K562 (cell line): ENCODE measurements at regions not wholly inside any gene's neighbourhood (a gene's known extent, or its start where the extent isn't known, plus 50 kb on each side); places are given as distances from the start of the nearest gene placed in this dataset.

Source experiments
- ATAC-seq: fragments of 200-7000 bp; cut with Tn5 transposase; 3 replicates; pipeline ENCODE4 v1.9.1; 2020; ENCODE audit warnings: moderate library complexity
- BruUV-seq: library from RNA; stranded (reverse); fragments of 400-500 nt; replicated peaks from 2 replicates; lab custom pipeline; 2021; lab: Mats Ljungman, UMichigan
- CTCF ChIA-PET: fragments of 300-600 bp; formaldehyde crosslinking; extraction: SDS; loops from one replicate; lab custom pipeline; 2021; ENCODE audit warnings: low intra/inter-chr PET ratio; lab: Yijun Ruan, JAX
- POLR2A ChIA-PET: fragments of 300-600, 350-650 bp; sonication (Branson Sonifier 250); formaldehyde crosslinking; extraction: SDS; loops from one replicate; lab custom pipeline; 2021; ENCODE audit warnings: antibody characterized with exemption, inconsistent platforms; lab: Yijun Ruan, JAX
- DNase-seq, 4 experiments: peaks; one replicate each; pipeline versions ENCODE4 v3.0.0 to v3.0.0-alpha.2; 2011 to 2018; ENCODE audit warnings: low spot score in 3 of 4, mixed read lengths in 3 of 4; ENCODE audit errors: extremely low read depth in 1 of 4
- FAIRE-seq: peaks from 2 replicates; lab custom pipeline; 2011; peaks lifted over from hg19 to GRCh38; lab: Jason Lieb, UNC
- H2AFZ ChIP-seq: 2 replicates; pipeline ENCODE4 v1.6.0; 2011; ENCODE audit warnings: low read depth, low read length, control low read depth, inconsistent platforms
- H3K27ac ChIP-seq: fragments of 200-600 bp; 3 replicates; pipeline ENCODE4 v1.8.0; 2011; ENCODE audit warnings: low read depth, mild to moderate bottlenecking, control low read depth, inconsistent platforms, low read length, moderate library complexity, mixed read lengths; ENCODE audit errors: extremely low read depth
- H3K27me3 ChIP-seq, 2 experiments: fragments of 300-600 bp in 1 of 2; 2 replicates in 1 of 2; 3 replicates in 1 of 2; pipeline versions ENCODE4 v1.6.0 to v1.8.0; 2011; ENCODE audit warnings: inconsistent platforms in 2 of 2, low read length in 2 of 2, mild to moderate bottlenecking in 1 of 2, mixed read lengths in 1 of 2, moderate library complexity in 1 of 2; ENCODE audit not compliant: control insufficient read depth in 2 of 2, insufficient read depth in 2 of 2
- H3K36me3 ChIP-seq: fragments of 300-600 bp; 3 replicates; pipeline ENCODE4 v1.8.0; 2011; ENCODE audit warnings: mild to moderate bottlenecking, low read length, inconsistent platforms; ENCODE audit not compliant: control insufficient read depth, insufficient read depth
- H3K4me1 ChIP-seq, 2 experiments: fragments of 200-600 bp in 1 of 2; replicated peaks in 1 of 2; 2 replicates in 1 of 2; 3 replicates in 1 of 2; pipeline versions ENCODE4 v1.5.1 to v1.8.0; 2011; ENCODE audit warnings: inconsistent platforms in 2 of 2, low read length in 2 of 2, mild to moderate bottlenecking in 1 of 2, mixed read lengths in 1 of 2, moderate library complexity in 1 of 2; ENCODE audit not compliant: control insufficient read depth in 2 of 2, insufficient read depth in 2 of 2
- H3K4me2 ChIP-seq: 2 replicates; pipeline ENCODE4 v1.6.1; 2011; ENCODE audit warnings: low read length, control low read depth, inconsistent platforms, mixed read lengths; ENCODE audit not compliant: insufficient read depth
- H3K4me3 ChIP-seq: fragments of 200-600 bp; sonication (generic), shearing (Covaris generic); 2 replicates; pipeline ENCODE4 v1.5.1; 2016; ENCODE audit warnings: control low read depth, inconsistent platforms
- H3K79me2 ChIP-seq: fragments of 200-600 bp; 3 replicates; pipeline ENCODE4 v1.8.0; 2011; ENCODE audit warnings: low read length, inconsistent platforms; ENCODE audit not compliant: control insufficient read depth, insufficient read depth
- H3K9ac ChIP-seq, 2 experiments: 2 replicates each; pipeline versions ENCODE4 v1.6.0 to v1.6.1; 2011; ENCODE audit warnings: low read depth in 2 of 2, low read length in 2 of 2, control low read depth in 1 of 2, inconsistent platforms in 1 of 2, mild to moderate bottlenecking in 1 of 2, mixed read lengths in 1 of 2; ENCODE audit not compliant: insufficient read depth in 1 of 2
- H3K9me1 ChIP-seq: one replicate; pipeline ENCODE4 v1.6.0; 2011; ENCODE audit warnings: inconsistent platforms, mild to moderate bottlenecking, low read length, moderate library complexity; ENCODE audit not compliant: control insufficient read depth, insufficient read depth
- H3K9me3 ChIP-seq: replicated peaks from 2 replicates; pipeline ENCODE4 v1.5.1; 2011; ENCODE audit warnings: low read depth, low read length, inconsistent platforms; ENCODE audit not compliant: control insufficient read depth, insufficient read depth
- H4K20me1 ChIP-seq: replicated peaks from 2 replicates; pipeline ENCODE4 v1.6.1; 2011; ENCODE audit warnings: low read length, inconsistent platforms, mixed read lengths; ENCODE audit not compliant: control insufficient read depth, insufficient read depth
- NELFE ChIP-seq: IDR thresholded peaks from 2 replicates; pipeline ENCODE4 v1.6.1; 2011; ENCODE audit warnings: mild to moderate bottlenecking; ENCODE audit not compliant: insufficient read depth, insufficient read length
- NFE2 ChIP-seq: IDR thresholded peaks from 2 replicates; pipeline ENCODE4 v1.6.1; 2014; ENCODE audit warnings: antibody characterized with exemption, low read depth
- PHF21A ChIP-seq: fragments of 450-650 bp; IDR thresholded peaks from 2 replicates; pipeline ENCODE4 v1.6.1; 2017; ENCODE audit warnings: low read depth, borderline replicate concordance
- STAT5B ChIP-seq: fragments of 250-450 bp; sonication (Bioruptor Pico); IDR thresholded peaks from 2 replicates; pipeline ENCODE4 v1.8.0; 2021; ENCODE audit warnings: mild to moderate bottlenecking, inconsistent platforms
- TEAD4 ChIP-seq, 2 experiments: sonication (generic) in 1 of 2; formaldehyde crosslinking in 1 of 2; IDR thresholded peaks; 2 replicates each; pipeline versions ENCODE4 v1.6.1 to v1.8.0; 2012 to 2022; ENCODE audit warnings: borderline replicate concordance in 1 of 2, inconsistent platforms in 1 of 2, low read length in 1 of 2, mild to moderate bottlenecking in 1 of 2, missing genetic modification reagents in 1 of 2
- ZFX ChIP-seq: sonication (generic); formaldehyde crosslinking; IDR thresholded peaks from 2 replicates; pipeline ENCODE4 v1.8.0; 2022; ENCODE audit warnings: mild to moderate bottlenecking, missing genetic modification reagents, moderate library complexity
- ZNF384 ChIP-seq: IDR thresholded peaks from 2 replicates; pipeline ENCODE4 v1.6.1; 2012; ENCODE audit warnings: low read depth, low read length, improper control_type of control experiment
- WGBS: fragments of 100-300 bp; shearing (Covaris generic); methylation state at CpG from one replicate; pipeline ENCODE4 v1.1.6; 2016; ENCODE audit warnings: low coverage, mixed read lengths; ENCODE audit not compliant: insufficient coverage; ENCODE audit errors: missing lambda C conversion rate; 5-methylcytosine and 5-hydroxymethylcytosine counted together
- in situ Hi-C: fragments of 300-500 bp; cut with MboI; formaldehyde crosslinking; loops from 4 replicates; pipeline ENCODE4 v1.15.0; 2018; ENCODE audit warnings: inconsistent platforms, mixed read lengths
- intact Hi-C: fragments of 100-400 bp; cut with micrococcal nuclease; formaldehyde crosslinking; loops from 2 replicates; pipeline ENCODE4 v1.14.2; 2022
- TF ChIP-seq, protein P1 (sequence below): sonication (generic); formaldehyde crosslinking; IDR thresholded peaks from 2 replicates; pipeline ENCODE4 v1.8.0; 2023; ENCODE audit warnings: missing genetic modification reagents, mild to moderate bottlenecking, borderline replicate concordance
- TF ChIP-seq, protein P2 (sequence below): fragments of 250-450 bp; sonication (Bioruptor Pico); IDR thresholded peaks from 2 replicates; pipeline ENCODE4 v1.4.0; 2020; ENCODE audit warnings: mild to moderate bottlenecking, moderate library complexity

DNA sequence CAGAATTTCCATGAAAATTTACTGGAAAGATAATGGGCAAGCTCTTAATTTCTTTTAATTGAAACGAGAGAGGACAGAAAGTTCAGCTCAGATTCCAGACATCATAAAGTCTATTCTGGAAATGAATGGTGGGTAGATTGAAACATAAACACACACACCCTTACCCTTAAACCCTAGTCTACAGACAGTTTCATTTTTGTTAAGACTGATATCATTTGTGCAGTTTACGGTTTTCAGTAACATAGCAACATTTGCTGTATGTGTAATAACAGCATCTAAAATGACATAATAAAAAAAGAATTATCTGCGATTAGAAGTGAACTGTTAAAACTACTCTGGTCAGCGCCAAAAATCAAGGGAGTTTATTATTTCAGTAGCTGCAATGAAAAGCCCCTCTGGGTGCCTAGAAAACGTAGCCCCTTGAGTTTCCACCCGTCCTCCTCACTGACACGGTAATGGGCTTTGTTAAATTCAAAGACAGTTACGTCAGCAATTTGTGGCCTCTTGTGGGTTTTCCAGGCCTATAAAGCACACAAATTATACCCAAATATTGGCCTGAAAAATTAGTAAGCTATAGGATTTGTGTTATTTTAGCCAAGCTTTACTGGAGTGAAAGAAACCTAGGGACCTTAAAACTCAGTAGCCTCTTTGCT is 520.6 kb upstream of the SOX9 start (continued):
- TF ChIP-seq, protein P1, sequence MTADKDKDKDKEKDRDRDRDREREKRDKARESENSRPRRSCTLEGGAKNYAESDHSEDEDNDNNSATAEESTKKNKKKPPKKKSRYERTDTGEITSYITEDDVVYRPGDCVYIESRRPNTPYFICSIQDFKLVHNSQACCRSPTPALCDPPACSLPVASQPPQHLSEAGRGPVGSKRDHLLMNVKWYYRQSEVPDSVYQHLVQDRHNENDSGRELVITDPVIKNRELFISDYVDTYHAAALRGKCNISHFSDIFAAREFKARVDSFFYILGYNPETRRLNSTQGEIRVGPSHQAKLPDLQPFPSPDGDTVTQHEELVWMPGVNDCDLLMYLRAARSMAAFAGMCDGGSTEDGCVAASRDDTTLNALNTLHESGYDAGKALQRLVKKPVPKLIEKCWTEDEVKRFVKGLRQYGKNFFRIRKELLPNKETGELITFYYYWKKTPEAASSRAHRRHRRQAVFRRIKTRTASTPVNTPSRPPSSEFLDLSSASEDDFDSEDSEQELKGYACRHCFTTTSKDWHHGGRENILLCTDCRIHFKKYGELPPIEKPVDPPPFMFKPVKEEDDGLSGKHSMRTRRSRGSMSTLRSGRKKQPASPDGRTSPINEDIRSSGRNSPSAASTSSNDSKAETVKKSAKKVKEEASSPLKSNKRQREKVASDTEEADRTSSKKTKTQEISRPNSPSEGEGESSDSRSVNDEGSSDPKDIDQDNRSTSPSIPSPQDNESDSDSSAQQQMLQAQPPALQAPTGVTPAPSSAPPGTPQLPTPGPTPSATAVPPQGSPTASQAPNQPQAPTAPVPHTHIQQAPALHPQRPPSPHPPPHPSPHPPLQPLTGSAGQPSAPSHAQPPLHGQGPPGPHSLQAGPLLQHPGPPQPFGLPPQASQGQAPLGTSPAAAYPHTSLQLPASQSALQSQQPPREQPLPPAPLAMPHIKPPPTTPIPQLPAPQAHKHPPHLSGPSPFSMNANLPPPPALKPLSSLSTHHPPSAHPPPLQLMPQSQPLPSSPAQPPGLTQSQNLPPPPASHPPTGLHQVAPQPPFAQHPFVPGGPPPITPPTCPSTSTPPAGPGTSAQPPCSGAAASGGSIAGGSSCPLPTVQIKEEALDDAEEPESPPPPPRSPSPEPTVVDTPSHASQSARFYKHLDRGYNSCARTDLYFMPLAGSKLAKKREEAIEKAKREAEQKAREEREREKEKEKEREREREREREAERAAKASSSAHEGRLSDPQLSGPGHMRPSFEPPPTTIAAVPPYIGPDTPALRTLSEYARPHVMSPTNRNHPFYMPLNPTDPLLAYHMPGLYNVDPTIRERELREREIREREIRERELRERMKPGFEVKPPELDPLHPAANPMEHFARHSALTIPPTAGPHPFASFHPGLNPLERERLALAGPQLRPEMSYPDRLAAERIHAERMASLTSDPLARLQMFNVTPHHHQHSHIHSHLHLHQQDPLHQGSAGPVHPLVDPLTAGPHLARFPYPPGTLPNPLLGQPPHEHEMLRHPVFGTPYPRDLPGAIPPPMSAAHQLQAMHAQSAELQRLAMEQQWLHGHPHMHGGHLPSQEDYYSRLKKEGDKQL (CRISPR knock-in tag): no peak
- no peak for TF ChIP-seq NELFE
- TF ChIP-seq PHF21A: no peak

DNA sequence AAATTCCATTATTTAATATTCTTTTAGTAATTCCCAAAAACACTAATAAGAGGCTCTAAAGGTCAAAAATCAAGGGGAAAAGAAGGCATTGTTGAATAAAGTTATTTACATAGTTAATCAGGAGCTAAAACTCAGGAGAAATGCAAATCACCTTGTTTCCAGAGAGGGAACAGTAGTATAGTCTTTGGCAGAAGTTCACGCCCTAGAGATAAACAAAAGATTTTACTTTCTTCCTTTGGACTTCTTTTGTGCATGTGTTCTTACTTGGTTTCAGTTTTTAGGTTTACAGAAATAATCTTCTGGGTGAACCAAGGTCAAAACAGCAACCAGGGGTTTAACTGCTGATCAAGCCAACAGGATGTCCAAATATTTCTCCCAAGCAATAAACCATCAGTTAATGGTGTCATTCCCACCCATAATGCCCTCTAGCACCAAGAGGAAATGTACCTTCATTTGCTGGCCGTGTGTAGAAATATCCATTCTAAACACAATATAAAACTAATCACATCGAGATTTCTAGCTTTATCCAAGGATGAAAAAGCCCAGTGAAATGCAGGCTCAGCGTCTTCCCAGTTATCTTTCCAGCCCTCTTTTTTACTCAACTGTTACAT is 518.8 kb upstream of the SOX9 start:
- no TSS peak for BruUV-seq
- 0% methylated on average over 4 of the region's 4 CpGs for WGBS
- no peaks in the 10 kb centered on the region for H3K79me2 ChIP-seq
- intact Hi-C loops: no loop called here
- no peaks in the 10 kb centered on the region for H3K9me1 ChIP-seq
- ChIA-PET POLR2A (no interaction called here), CTCF (no interaction called here)
- peaks cover 2% of the 10 kb centered on the region for H3K9me3 ChIP-seq
- in situ Hi-C loops: no loop called here
- H3K36me3 ChIP-seq: no peaks in the 10 kb centered on the region
- ATAC-seq (no peak), FAIRE-seq (no peak), DNase-seq (no peak)
- no peak overlapping the region for H3K9ac ChIP-seq
- no peak overlapping the region for H3K4me3 ChIP-seq
- H3K4me1 ChIP-seq: no peaks in the 10 kb centered on the region
- no peaks in the 10 kb centered on the region for H3K27me3 ChIP-seq
- no peak overlapping the region for H3K4me2 ChIP-seq
- no peaks in the 10 kb centered on the region for H4K20me1 ChIP-seq
- H3K27ac ChIP-seq: no peak overlapping the region
- H2AFZ ChIP-seq: no peak overlapping the region
- no peak for TF ChIP-seq TEAD4 (IDR thresholded peaks at IDR 0.05; ENCODE audit: low read length)
- TF ChIP-seq TEAD4 (CRISPR knock-in tag; IDR thresholded peaks at IDR 0.05; ENCODE audit: borderline replicate concordance): no peak
- TF ChIP-seq NFE2: no peak
- TF ChIP-seq STAT5B (CRISPR knock-in tag): no peak
- TF ChIP-seq ZFX (CRISPR knock-in tag): no peak
- TF ChIP-seq, protein P2, sequence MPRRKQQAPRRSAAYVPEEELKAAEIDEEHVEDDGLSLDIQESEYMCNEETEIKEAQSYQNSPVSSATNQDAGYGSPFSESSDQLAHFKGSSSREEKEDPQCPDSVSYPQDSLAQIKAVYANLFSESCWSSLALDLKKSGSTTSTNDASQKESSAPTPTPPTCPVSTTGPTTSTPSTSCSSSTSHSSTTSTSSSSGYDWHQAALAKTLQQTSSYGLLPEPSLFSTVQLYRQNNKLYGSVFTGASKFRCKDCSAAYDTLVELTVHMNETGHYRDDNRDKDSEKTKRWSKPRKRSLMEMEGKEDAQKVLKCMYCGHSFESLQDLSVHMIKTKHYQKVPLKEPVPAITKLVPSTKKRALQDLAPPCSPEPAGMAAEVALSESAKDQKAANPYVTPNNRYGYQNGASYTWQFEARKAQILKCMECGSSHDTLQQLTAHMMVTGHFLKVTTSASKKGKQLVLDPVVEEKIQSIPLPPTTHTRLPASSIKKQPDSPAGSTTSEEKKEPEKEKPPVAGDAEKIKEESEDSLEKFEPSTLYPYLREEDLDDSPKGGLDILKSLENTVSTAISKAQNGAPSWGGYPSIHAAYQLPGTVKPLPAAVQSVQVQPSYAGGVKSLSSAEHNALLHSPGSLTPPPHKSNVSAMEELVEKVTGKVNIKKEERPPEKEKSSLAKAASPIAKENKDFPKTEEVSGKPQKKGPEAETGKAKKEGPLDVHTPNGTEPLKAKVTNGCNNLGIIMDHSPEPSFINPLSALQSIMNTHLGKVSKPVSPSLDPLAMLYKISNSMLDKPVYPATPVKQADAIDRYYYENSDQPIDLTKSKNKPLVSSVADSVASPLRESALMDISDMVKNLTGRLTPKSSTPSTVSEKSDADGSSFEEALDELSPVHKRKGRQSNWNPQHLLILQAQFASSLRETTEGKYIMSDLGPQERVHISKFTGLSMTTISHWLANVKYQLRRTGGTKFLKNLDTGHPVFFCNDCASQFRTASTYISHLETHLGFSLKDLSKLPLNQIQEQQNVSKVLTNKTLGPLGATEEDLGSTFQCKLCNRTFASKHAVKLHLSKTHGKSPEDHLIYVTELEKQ (CRISPR knock-in tag): no peak
- no peak for TF ChIP-seq ZNF384
